GM19035 (cell line): ENCODE measurements at regions not wholly inside any gene's neighbourhood (a gene's known extent, or its start where the extent isn't known, plus 50 kb on each side); places are given as distances from the start of the nearest gene placed in this dataset.

ENCODE experiments used
- ATAC-seq: cut with Tn5 transposase; IDR thresholded peaks from one replicate; pipeline ENCODE4 v1.9.1; 2021; ENCODE audit not compliant: unreplicated experiment

DNA sequence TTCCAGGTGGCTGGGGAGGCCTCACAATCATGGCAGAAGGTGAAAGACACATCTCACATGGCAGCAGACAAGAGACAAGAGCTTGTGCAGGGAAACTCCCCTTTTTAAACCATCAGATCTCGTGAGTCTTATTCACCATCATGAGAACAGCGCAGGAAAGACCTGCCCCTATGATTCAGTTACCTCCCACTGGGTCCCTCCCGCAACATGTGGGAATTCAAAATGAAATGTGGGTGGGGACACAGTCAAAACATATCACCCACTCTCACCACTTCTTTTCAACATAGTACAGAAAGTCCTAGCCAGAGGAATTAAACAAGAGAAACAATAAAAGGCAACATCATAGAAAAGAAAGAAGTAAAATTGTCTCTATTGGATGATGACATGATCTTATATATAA lies 223.4 kb upstream of the SLC24A2 start:
- no peak for ATAC-seq

DNA sequence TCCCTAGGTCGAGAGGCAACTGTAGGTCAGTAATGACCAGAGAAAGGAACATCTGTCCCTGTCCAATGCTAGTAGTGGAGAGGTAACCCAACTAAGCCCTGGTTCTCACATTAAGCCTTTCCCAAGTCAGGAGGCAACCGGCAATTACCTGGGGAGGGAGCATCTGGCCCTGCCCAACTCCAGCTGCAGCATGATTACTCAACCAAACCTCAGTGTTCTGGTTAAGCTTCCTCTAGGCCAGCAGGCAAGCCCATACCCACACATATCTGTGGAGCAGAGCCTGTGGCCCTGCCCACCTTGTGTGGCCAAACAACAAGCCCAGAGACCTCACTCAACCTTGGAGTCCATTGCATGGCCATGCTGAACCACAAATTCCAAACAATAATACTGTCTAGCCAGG lies 220.8 kb upstream of the SLC24A2 start:
- no peak for ATAC-seq

DNA sequence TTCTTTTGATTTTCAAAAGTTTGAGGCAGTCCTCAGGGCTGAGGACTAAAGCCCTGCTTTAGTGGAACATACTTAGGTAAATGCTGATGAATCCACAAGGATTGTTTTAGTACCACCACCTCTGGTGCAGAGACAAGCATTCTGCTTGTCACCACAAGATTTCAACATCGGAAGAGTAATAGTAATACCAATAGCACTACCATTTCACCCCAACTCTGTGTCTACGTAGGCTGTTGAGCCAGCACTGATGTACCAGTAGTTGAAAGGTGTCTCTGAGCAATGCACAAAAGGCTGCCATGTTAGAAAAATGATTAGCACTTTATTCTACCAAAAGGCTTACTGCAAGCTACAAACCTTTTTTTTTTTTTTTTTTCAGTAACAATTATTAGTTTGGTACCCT lies 213.2 kb upstream of the SLC24A2 start:
- ATAC-seq, result no peak

DNA sequence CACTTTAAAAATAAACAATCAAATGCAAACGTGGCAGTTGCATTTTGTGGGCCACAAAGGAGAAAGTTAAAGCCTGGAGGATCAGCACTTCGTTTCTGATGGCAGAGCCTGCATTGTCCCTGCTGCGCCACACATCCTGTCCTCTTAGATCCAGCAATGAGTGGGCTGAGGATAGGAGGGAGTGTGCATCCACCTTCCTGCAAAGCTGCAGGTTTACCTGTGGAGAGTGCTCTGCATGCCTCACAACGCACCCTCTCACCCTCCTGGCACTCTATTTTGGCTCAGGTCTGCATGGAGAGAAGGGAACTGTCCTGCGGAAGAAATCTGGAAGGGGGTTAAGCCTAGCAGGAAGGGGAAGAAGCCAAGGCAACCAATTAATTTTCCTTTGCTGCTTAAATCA lies 212.2 kb upstream of the SLC24A2 start:
- ATAC-seq, result no peak

DNA sequence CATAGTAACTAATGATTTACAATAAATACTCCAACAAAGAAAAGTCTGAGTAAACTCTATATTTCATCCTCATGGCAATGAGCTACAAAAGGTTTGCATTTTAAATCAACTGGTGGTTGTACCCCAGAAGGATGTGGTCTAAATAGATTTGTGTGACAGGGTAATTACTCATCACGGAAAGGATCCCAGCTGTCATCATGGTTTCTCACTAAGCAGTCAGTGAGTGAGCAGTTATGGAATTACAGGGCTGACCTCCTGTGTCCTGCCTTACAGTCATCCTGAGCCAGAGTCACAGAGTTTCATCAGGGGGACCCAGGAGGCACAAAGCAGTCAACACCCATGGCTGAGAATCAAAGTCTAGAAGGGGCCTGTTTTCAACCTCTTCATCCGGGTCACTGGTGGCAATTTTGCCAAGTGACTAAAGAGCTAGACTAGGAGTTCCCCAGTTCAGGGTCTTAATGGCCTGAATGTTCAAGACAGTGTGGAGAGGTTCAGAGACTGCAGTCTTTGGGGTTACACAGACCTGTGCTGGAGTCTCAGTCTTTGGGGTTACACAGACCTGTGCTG lies 210.7 kb upstream of the SLC24A2 start:
- ATAC-seq, result peak; percentile 89

DNA sequence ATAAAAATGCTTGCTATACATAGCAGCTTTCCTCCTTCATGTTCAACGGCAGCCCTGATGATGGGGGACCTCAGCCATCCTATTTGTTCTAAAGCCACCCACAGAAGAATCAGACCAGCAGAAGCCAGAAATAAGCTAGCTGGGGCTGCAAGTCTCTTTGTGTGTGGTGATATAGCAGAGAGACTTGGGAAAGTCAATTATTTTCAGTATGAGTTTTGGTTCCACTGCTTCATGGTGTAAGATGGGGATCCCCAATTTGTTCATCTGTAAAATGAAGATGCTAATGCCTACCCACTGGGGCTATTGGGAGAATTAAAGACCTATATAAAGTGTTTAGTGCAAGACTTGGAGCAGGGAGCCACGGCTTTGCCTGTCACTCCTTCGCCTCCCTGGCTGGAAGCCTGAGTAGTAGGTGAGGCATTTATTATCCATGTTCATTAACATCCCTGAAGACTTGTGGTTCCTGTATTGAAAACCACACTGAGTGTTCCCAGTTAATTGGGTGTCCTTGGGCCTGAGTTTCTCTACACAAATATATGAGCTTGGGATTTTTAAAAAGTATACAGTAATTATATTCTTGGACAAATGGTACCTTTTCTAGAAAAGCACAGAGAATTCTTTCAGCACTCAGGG lies 210.1 kb upstream of the SLC24A2 start:
- ATAC-seq, result peak; percentile 28

DNA sequence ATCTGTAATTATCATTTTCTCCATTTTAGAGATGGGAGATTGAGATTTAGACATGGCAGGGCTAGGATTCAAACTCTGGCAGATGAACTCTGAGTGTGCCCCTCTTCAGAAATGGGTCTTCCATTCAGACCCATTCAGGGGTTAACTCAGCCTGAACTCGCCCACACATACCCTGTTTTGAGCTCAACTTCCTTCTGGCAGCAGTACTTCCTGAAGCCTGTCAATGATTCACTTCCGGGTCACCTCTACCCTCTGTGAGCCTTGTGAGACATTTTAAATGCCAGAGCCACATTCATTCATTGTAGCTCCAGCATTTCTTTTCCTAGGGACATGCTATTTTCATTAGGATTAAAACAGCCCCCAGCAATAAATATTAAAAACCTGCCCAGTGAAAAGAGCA lies 209.3 kb upstream of the SLC24A2 start:
- no peak for ATAC-seq

DNA sequence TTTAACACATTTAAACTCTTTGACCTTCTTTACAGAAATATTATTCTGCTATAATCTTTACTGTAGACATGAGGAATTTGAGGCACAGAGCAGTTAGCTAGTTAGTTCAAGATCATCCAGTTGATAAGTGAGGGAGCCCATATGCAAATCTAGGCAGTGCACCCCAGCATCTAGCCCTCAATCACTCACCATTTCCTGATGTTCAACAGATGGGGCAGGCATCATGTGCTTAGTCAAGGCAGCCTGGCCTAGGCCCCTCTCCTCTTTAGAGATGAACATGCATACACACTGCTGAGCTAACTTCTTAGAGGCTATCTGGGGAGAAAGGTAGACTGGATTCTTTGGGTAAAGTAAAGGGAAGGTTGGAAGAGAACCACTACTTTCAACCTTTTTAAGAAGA lies 206.8 kb upstream of the SLC24A2 start:
- no peak for ATAC-seq

DNA sequence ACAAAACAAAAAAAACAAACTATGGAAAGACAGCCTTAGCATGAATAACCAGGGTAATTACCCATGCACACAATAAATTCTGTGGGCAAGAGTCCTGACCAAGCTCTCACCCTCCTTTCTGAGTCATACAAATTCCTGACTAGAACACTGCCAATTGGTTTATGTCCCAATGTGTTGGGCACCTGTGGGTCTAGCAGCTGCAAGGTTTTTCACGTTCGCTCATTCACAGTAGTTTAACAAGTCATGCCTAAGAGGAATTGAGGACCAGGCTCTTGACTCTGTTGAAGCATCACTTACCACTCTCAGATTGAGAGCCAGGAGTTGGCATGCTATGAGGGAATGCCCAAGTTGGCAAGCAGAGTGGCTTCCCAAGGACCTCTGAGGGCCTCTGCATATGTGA lies 205.5 kb upstream of the SLC24A2 start:
- no peak for ATAC-seq

DNA sequence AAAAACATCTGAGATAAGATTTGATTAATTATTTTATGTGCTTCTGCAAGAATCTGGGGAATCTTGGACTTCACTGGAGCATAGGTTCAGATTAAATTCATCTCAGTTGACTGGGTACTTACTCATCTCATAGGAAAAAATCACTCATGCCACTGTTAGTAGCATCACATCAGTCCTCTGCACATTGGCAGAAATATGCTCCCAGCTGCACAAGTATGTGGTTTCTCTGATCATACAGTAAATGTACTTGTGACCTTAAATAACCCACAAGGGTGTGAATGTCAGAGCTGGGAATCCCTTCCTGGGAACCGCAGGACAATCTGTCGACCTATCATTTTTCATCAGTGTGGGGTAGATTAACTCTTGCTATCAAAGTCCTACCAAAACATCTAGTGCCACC lies 203.7 kb upstream of the SLC24A2 start:
- no peak for ATAC-seq

DNA sequence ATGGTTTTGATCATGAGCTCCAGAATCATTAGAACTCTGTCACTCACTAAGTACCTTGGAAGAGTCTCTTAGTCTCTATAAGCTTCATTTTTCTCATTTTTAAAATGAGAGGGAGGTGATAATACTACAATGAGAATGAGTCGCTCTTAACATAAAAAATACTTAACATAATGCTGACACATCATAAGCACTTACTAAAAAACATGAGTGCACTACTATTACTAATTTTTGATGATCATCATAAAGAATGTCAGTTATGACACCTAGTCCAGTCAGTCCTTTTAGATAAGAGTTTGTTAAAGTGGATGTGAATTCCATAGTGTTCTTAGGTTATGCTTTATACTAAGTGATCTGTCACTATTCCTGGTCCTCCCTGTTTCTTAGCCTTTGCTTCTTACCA lies 200.4 kb upstream of the SLC24A2 start:
- ATAC-seq, result no peak

DNA sequence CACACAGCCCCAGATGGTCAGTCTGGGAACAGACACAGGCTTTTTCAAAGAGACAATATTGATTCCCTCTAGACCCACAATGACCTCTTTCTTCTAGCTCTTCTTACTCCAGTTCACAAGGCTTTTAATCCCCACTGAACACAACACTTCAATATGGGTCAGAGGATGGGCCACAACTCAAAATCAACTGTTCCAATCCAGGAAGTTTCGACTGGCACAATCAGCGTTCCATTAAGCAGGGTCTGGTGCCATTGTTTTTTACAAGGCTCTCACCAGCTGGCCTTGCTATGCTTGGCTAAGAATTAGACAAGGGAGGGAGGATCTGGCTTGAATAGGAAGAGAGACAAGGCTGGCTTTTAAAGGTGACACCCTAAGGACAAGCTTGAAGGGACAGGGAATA lies 199.4 kb upstream of the SLC24A2 start:
- no peak for ATAC-seq

DNA sequence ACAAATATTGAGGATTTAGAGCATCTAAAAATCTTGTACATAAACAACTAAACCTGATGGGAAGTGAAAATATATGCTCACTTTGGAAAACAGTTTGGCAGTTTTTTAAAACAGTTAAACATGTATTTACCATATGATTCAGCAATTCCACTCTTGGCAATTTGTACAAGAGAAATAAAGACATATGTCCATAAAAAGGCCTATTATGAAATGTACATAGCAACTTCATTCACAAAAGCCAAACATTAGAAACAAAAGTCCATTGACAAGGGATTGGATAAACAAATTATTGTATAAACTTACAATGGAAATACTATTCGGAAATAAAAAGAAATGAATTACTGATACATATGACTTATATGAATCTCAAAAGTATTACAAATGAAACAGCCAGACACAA lies 196.2 kb upstream of the SLC24A2 start:
- no peak for ATAC-seq

DNA sequence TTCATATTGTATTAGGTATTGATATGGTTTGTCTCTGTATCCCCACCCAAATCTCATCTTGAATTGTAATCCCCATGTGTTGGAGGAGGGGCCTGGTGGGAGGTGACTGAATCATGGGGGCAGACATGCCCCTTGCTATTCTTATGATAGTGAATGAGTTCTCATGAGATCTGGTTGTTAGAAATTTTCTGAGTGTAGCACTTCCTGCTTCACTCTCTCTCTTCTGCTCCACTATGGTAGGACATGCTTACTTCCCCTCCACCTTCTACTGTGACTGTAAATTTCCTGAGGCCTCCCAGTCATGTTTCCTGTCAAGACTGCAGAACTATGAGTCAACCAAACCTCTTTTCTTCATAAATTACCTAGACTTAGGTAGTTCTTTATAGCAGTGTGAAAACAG lies 187.4 kb upstream of the SLC24A2 start:
- no peak for ATAC-seq

DNA sequence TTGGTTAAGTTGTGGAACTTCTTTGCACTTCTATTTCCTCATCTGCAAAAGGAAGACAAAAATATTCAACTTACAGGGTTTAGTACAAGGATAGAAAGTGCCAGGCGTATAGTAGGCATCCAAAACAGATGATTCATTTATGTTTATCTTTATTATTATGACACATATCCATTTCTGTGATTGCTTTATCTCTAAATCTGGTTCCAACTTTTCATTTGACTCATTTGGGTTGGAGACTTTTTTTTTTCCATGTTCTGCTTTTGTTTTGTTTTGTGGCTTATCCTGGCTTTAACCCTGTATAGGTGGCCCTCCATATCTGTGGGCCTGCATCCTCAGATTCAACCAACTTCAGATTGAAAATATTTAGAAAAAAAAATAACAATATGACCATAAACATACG lies 186.7 kb upstream of the SLC24A2 start:
- ATAC-seq, result no peak

DNA sequence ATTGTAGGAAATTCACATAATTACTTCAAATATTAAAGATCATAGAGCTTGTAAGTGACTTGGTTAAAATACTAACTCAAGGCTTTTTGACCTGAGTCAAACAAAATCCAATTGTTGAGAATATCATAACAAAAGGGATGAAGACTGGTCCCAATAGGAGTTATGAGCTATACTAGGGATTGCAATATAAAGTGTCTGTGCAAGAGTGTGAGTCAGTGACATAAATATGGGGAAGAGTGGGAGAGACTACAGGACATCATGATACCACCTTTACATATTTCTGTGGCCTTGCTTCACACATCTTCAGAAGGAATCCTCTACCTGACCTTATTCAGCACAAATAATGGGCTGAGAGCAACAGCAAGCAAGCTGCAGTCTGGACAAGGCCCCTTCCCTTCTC lies 180.9 kb upstream of the SLC24A2 start:
- no peak for ATAC-seq

DNA sequence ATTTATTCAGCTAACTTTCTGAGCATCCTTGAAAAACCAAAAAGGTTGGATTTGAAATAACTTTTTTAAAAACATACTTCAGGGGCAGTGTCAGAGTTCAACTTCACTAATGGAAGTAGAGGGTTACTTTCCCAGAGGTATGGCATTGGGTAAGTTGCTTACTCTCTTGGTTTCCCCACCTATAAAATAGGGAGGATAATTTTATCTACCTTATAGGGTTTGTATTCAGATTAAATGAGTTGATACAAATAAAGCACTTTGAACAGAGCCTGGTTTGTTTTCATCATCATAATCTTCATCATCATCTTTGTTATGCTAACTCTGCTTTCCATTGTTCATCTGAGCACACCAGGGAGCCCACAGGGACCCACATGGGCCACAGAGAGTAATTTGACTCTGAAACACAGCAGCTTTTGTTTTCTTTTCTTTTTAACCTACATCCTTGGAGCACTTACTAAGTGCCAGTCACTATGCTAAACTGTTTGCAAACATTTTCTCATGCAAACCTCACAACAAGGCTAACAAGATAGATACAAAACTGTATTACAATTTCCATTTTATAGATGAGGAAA lies 179.1 kb upstream of the SLC24A2 start:
- no peak for ATAC-seq

DNA sequence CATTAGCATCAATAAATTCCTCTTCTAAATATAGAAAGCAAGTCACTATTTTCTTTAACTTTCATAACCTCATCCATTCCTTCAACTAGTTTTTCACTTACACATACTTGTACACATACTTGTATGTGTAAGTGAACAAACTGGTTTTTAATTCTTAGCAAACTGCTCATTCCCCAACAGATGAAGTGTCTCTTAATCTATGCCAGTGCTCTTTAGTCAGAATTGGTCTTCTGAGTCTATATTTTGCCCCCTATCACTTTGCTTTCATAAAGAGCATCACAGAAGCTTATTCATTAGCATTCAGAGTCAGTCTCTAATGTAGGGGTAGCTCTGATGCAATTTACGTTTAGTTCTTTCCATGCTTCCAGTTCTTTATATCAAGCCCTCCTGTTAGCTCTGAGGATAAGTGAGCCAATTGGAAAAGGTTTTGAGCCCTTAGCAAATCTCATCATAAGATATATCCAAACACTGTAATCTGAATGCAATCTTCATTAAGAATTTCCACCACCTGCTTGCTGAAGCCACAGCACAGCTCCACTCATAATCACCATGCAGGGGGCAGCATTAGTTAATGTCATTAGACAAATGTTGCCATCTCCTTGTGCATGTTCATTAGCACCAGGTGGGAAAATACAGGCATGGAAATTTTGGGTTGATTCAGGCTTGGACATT lies 178.5 kb upstream of the SLC24A2 start:
- no peak for ATAC-seq

DNA sequence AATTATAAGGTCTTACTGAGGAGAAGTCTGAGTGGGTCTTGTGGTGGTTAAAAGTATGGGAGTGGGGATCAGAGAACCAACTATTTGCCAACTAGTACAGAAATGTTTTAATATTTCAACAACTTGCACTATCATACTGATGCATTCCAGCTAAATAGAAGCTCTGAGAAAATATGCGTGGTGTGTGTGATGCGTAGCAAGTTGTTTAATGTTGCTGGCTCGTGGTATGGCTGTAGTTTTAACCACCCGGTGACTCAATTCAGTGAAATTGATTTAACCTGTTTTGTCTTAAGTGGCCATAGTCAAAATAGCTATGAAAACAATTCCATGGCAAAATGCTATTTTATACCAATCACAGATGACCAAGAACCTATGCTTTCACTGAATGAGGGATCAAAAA lies 176.5 kb upstream of the SLC24A2 start:
- ATAC-seq, result no peak

DNA sequence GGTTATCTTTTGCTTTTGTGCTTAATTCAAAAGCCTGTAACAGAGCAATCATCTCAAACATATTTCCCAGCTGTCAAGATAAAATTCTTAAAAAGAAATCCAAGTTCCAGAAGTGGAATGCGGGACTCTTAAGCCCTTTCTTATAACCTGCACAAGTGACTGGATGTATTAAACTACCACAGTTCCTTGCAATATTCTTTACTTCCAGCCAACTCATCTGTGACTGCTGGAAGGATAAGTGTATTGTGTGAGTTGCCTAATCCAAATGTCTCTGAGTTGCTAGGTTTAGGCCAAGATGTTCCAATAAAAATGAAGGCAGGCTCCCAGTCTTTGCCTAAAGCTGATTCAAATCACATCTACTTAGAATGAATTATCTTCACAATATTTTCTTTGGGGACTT lies 159.2 kb upstream of the SLC24A2 start:
- no peak for ATAC-seq

DNA sequence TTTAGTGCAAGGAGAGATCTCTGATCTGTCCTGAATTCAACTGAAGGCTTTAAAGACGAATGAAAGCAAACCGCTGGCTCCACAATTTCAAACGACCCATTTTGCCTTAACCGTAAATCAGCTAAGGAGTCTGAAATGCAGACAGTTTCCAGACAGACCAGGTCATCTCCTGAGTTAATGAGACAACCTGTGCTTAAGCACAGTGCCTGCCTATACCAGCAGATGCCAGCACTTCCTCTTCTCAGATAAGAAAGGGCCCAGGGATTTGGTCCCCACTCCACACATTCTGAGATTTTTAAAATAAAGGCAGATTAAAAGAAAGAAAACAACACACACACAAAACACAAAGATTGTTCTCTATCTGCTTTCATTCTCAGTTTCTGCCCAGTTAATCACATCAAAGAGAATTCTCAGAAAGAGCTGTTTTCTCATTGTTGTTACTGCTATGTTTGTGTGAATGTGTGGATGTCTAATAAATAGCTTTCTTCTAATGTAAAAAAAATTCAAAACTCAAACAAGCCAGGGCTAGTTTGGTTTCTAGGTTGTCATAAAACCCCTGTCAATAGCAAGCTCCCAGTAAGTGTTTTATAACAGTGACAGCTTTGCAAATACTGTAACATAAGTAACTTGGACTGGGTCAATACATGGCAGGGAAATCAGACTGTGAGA lies 157.7 kb upstream of the SLC24A2 start:
- ATAC-seq, result no peak

DNA sequence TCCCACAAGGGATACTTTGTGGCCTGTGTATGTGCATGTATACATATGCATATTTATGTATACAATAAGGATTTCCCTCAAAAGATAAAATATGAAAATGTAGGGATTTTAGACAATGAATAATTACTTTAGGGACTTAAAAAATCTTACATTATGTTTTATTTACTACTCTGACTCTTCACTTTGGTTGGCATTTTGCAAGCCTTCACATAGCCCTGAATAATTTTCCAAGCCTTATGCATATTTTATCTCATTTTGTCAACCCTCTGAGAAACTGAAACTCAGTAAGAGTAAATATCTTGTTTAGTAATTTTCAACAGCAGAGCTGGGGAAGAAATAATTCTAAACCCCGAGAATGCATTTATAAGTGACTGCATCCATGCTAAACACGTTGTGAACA lies 153.0 kb upstream of the SLC24A2 start:
- ATAC-seq, result no peak
